ENCODE measurements at regions not wholly inside any gene's neighbourhood (a gene's known extent, or its start where the extent isn't known, plus 50 kb on each side); places are given as distances from the start of the nearest gene placed in this dataset.

DNA sequence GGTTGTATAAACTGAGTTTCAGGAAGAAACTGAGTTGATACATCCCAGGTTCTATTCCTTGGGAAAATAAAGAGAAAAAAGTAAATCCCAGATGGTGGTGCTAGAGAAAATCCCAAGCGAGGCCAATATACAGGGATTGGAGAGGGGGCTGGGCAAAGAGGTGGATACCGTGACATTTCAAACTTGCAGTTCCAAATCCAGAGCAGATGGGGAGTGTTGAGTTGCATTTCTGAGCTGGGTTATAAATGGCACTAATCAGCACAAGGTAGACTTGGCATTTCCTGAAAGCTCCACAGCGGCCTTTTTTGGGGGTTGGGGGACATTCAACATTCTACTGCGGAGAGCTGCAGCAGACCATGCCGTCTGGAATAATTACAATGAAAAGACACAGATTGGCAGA lies 224.4 kb downstream of the NXNL2 start:
- TF ChIP-seq CTCF (IDR thresholded peaks at IDR 0.05), result no peak
- no peak for TF ChIP-seq EP300 (IDR thresholded peaks at IDR 0.05)
- TF ChIP-seq POLR2AphosphoS5 (IDR thresholded peaks at IDR 0.05), result no peak
